Adrenal gland (tissue), 9 donors: ENCODE measurements at regions not wholly inside any gene's neighbourhood (a gene's known extent, or its start where the extent isn't known, plus 50 kb on each side); places are given as distances from the start of the nearest gene placed in this dataset.

Experiments
- DNase-seq, 7 donors: peaks; one replicate each; pipeline ENCODE4 v3.0.0-alpha.2; 2019 to 2020
- H3K27ac ChIP-seq, 5 donors: fragments of 200-600 bp; sonication (generic) in 4 of 5; 1 replicate in 3 of 5; 2 replicates in 2 of 5; pipeline versions ENCODE4 v1.5.1 to v1.8.0; 2016 to 2020; ENCODE audit warnings: mild to moderate bottlenecking in 1 of 5
- H3K27me3 ChIP-seq: fragments of 200-600 bp; 2 replicates; pipeline ENCODE4 v1.8.0; 2021
- H3K36me3 ChIP-seq, 2 donors: fragments of 200-600 bp; replicated peaks in 1 of 2; 1 replicate in 1 of 2; 2 replicates in 1 of 2; pipeline versions ENCODE4 v1.5.1 to v1.8.0; 2018 to 2022
- H3K4me1 ChIP-seq, 2 donors: fragments of 200-600 bp; replicated peaks in 1 of 2; 1 replicate in 1 of 2; 2 replicates in 1 of 2; pipeline versions ENCODE4 v1.5.1 to v1.8.0; 2018 to 2021
- H3K4me3 ChIP-seq, 4 donors: fragments of 200-600 bp; sonication (generic) in 3 of 4; one replicate each; pipeline ENCODE4 v1.5.1; 2016 to 2018
- H3K9me3 ChIP-seq, 3 donors: fragments of 200-600 bp; sonication (generic) in 1 of 3; replicated peaks in 1 of 3; 1 replicate in 2 of 3; 2 replicates in 1 of 3; pipeline versions ENCODE4 v1.5.1 to v1.8.0; 2016 to 2021
- CTCF ChIP-seq, 6 experiments: fragments of 450-650 bp in 4 of 6; fragments of 200-600 bp in 2 of 6; sonication (generic) in 1 of 6; IDR thresholded peaks; 1 replicate in 5 of 6; 2 replicates in 1 of 6; pipeline versions ENCODE4 v1.5.1 to v1.8.0; 2016 to 2021; ENCODE audit warnings: antibody characterized with exemption in 6 of 6, mild to moderate bottlenecking in 2 of 6, moderate library complexity in 1 of 6
- POLR2A ChIP-seq, 2 donors: fragments of 450-650 bp; IDR thresholded peaks; one replicate each; pipeline ENCODE4 v1.6.1; 2017; ENCODE audit warnings: antibody characterized with exemption in 2 of 2, mild to moderate bottlenecking in 2 of 2, moderate library complexity in 1 of 2
- WGBS, 4 donors: extraction: QIAGEN DNeasy Blood & Tissue Kit in 2 of 4; methylation state at CpG; one replicate each; pipeline versions ENCODE4 v1.1.5 to v1.1.7; 2013 to 2017; 5-methylcytosine and 5-hydroxymethylcytosine counted together
- intact Hi-C, 2 donors: fragments of 100-400 bp; cut with DNase I; formaldehyde crosslinking; loops; one replicate each; pipeline versions ENCODE4 v1.14.1 to v1.15.0; 2022 to 2023
- donor health status: healthy with polysubstance abuse.
- donor health status: Bipolar disorder and iron deficiency.
- donor health status: DM: yes; HTN: yes; CAD: no.
- donor health status: DM: no; HTN: no; CAD: no.
- donor health status: DM: no; HTN: no; CAD: no.

- no peak for TF ChIP-seq POLR2A (IDR thresholded peaks at IDR 0.05)
- TF ChIP-seq CTCF (IDR thresholded peaks at IDR 0.05), result no peak
- Histone ChIP-seq H3K36me3 (no peaks in the 10 kb centered on the region), H3K4me1 (no peaks in the 10 kb centered on the region), H3K4me3 (no peak overlapping the region), H3K27ac (no peak overlapping the region), H3K27me3 (no peaks in the 10 kb centered on the region), H3K9me3 (no peaks in the 10 kb centered on the region)
- 63 to 73% (median 68%) methylated on average over 3 of the region's 3 CpGs for WGBS, 4 donors
- intact Hi-C loops, result no loop called here
- no peak for DNase-seq
Measured at GRCh38 chr21:19577381-19577780, 1173.8 kb upstream of the TMPRSS15 start.

GRCh38 chr21:19590044-19590443 lies 1186.5 kb upstream of the TMPRSS15 start:
- Histone ChIP-seq H3K27ac (no peak overlapping the region), H3K27me3 (no peaks in the 10 kb centered on the region), H3K4me3 (no peak overlapping the region), H3K4me1 (no peaks in the 10 kb centered on the region), H3K9me3 (no peaks in the 10 kb centered on the region), H3K36me3 (no peaks in the 10 kb centered on the region)
- intact Hi-C loops, result no loop called here
- TF ChIP-seq CTCF (IDR thresholded peaks at IDR 0.05) (no peak), POLR2A (IDR thresholded peaks at IDR 0.05) (no peak)
- no peak for DNase-seq

GRCh38 chr21:19603011-19603593 lies 1199.5 kb upstream of the TMPRSS15 start:
- Histone ChIP-seq H3K4me3 (no peak overlapping the region), H3K36me3 (no peaks in the 10 kb centered on the region), H3K27me3 (no peaks in the 10 kb centered on the region), H3K27ac (no peak overlapping the region), H3K9me3 (no peaks in the 10 kb centered on the region), H3K4me1 (peaks cover 0 to 1% of the 10 kb centered on the region in 2 donors)
- intact Hi-C loops, result no loop called here
- no peak for DNase-seq
- no peak for TF ChIP-seq POLR2A (IDR thresholded peaks at IDR 0.05)
- TF ChIP-seq CTCF (IDR thresholded peaks at IDR 0.05), result no peak
- WGBS, 4 donors, result 69 to 76% (median 70%) methylated on average over 4 of the region's 4 CpGs

- Histone ChIP-seq H3K4me3 (no peak overlapping the region), H3K4me1 (peaks cover 0 to 5% of the 10 kb centered on the region in 2 donors), H3K27me3 (no peaks in the 10 kb centered on the region), H3K27ac (no peak overlapping the region), H3K9me3 (no peaks in the 10 kb centered on the region), H3K36me3 (no peaks in the 10 kb centered on the region)
- intact Hi-C loops, result no loop called here
- TF ChIP-seq CTCF (IDR thresholded peaks at IDR 0.05), result no peak
- TF ChIP-seq POLR2A (IDR thresholded peaks at IDR 0.05), result no peak
- WGBS, 4 donors, result 7 to 24% (median 13%) methylated on average over 4 of the region's 4 CpGs
- DNase-seq, result peak in 2 of 7 donors; percentile 20 to 21
Measured at GRCh38 chr21:19608101-19608621, 1204.6 kb upstream of the TMPRSS15 start.
